Hepatocyte (in vitro differentiated cells): ENCODE measurements at regions not wholly inside any gene's neighbourhood (a gene's known extent, or its start where the extent isn't known, plus 50 kb on each side); places are given as distances from the start of the nearest gene placed in this dataset.

Experiments used
- DNase-seq: peaks from one replicate; pipeline ENCODE4 v3.0.0-alpha.2; 2016; ENCODE audit warnings: low spot score
- H2AFZ ChIP-seq: fragments of 200-600 bp; sonication (generic); 2 replicates; pipeline ENCODE4 v1.6.0; 2016; ENCODE audit warnings: antibody characterized with exemption, mild to moderate bottlenecking
- H3K27ac ChIP-seq: fragments of 200-600 bp; sonication (generic); 2 replicates; pipeline ENCODE4 v1.5.1; 2016; ENCODE audit warnings: mild to moderate bottlenecking
- H3K27me3 ChIP-seq: fragments of 200-600 bp; sonication (generic); 2 replicates; pipeline ENCODE4 v1.6.1; 2016
- H3K36me3 ChIP-seq: fragments of 200-600 bp; sonication (generic); replicated peaks from 2 replicates; pipeline ENCODE4 v1.5.1; 2016; ENCODE audit warnings: low read depth; ENCODE audit not compliant: insufficient read depth
- H3K4me1 ChIP-seq: fragments of 200-600 bp; sonication (generic); 2 replicates; pipeline ENCODE4 v1.5.1; 2016; ENCODE audit warnings: mild to moderate bottlenecking, moderate library complexity; ENCODE audit not compliant: insufficient read depth
- H3K4me2 ChIP-seq: fragments of 200-600 bp; sonication (generic); 2 replicates; pipeline ENCODE4 v1.6.0; 2016
- H3K4me3 ChIP-seq: fragments of 200-600 bp; sonication (generic); 2 replicates; pipeline ENCODE4 v1.5.1; 2016; ENCODE audit warnings: mild to moderate bottlenecking
- H3K79me2 ChIP-seq: fragments of 200-600 bp; sonication (generic); 2 replicates; pipeline ENCODE4 v1.6.0; 2017; ENCODE audit warnings: mild to moderate bottlenecking
- H3K9me2 ChIP-seq: fragments of 200-600 bp; sonication (generic); replicated peaks from 2 replicates; pipeline ENCODE4 v1.6.0; 2017; ENCODE audit warnings: mild to moderate bottlenecking; ENCODE audit not compliant: insufficient read depth
- H3K9me3 ChIP-seq: fragments of 200-600 bp; sonication (generic); 2 replicates; pipeline ENCODE4 v1.5.1; 2016; ENCODE audit warnings: low read depth, mild to moderate bottlenecking
- H4K20me1 ChIP-seq: fragments of 200-600 bp; sonication (generic); 2 replicates; pipeline ENCODE4 v1.6.0; 2016; ENCODE audit warnings: mild to moderate bottlenecking; ENCODE audit not compliant: insufficient read depth, poor library complexity, severe bottlenecking
- CTCF ChIP-seq: fragments of 200-600 bp; sonication (generic); IDR thresholded peaks from 2 replicates; pipeline ENCODE4 v1.5.1; 2016; ENCODE audit warnings: antibody characterized with exemption, mild to moderate bottlenecking; ENCODE audit not compliant: poor library complexity
- EZH2 ChIP-seq: fragments of 200-600 bp; sonication (generic); IDR thresholded peaks from 2 replicates; pipeline ENCODE4 v1.6.1; 2016; ENCODE audit warnings: antibody characterized with exemption, mild to moderate bottlenecking, borderline replicate concordance
- EZH2phosphoT487 ChIP-seq: fragments of 200-600 bp; sonication (generic); IDR thresholded peaks from one replicate; pipeline ENCODE4 v1.6.1; 2018; ENCODE audit warnings: antibody characterized with exemption, mild to moderate bottlenecking, low read depth, moderate library complexity; ENCODE audit not compliant: unreplicated experiment, severe bottlenecking
- WGBS: methylation state at CpG from one replicate; pipeline ENCODE4 v1.1.6; 2016; ENCODE audit warnings: low lambda C conversion rate; ENCODE audit errors: missing lambda C conversion rate; 5-methylcytosine and 5-hydroxymethylcytosine counted together

- H2AFZ ChIP-seq, result no peak overlapping the region
- no peaks in the 10 kb centered on the region for H3K9me3 ChIP-seq
- no peaks in the 10 kb centered on the region for H3K36me3 ChIP-seq
- H3K9me2 ChIP-seq, result no peaks in the 10 kb centered on the region
- H3K79me2 ChIP-seq, result no peaks in the 10 kb centered on the region
- DNase-seq, result no peak
- H3K27me3 ChIP-seq, result no peaks in the 10 kb centered on the region
- H3K4me1 ChIP-seq, result no peaks in the 10 kb centered on the region
- WGBS, result 95% methylated on average over 1 of the region's 1 CpG
- no peak overlapping the region for H3K27ac ChIP-seq
- TF ChIP-seq EZH2 (no peak), CTCF (no peak), EZH2phosphoT487 (no peak)
- H3K4me2 ChIP-seq, result no peak overlapping the region
- H3K4me3 ChIP-seq, result no peak overlapping the region
- no peaks in the 10 kb centered on the region for H4K20me1 ChIP-seq
Observed at GRCh38 chr18:56273541-56274219, 364.7 kb downstream of the TXNL1 start.

GRCh38 chr18:56270671-56271250 is 367.6 kb downstream of the TXNL1 start:
- Histone ChIP-seq H3K4me1 (no peaks in the 10 kb centered on the region), H3K4me3 (no peak overlapping the region), H3K79me2 (no peaks in the 10 kb centered on the region), H2AFZ (no peak overlapping the region), H3K4me2 (no peak overlapping the region), H3K9me3 (no peaks in the 10 kb centered on the region), H3K9me2 (no peaks in the 10 kb centered on the region), H3K27me3 (no peaks in the 10 kb centered on the region), H3K36me3 (no peaks in the 10 kb centered on the region), H4K20me1 (no peaks in the 10 kb centered on the region), H3K27ac (no peak overlapping the region)
- 100% methylated on average over 1 of the region's 1 CpG for WGBS
- TF ChIP-seq EZH2phosphoT487 (no peak), CTCF (no peak), EZH2 (no peak)
- DNase-seq, result no peak

DNA sequence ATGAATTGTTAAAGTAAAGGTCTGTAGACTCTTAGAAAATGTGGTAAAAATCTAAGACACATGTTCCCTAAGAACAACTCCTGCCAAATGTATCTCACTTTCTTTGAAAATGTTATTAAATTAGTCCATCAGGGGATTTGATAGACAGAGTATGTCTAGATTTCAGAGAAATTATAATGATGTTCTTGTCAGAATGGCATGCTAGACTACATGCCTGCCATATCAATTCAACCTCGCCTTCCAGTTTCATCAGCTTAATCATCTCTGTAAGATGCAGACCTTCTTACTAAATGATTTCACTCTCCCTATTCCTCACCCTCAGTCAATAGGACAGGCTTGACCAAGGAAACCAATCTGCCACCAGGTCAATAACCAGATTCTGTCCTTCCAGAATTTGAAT is 368.4 kb downstream of the TXNL1 start:
- H4K20me1 ChIP-seq, result no peaks in the 10 kb centered on the region
- H3K27ac ChIP-seq, result no peak overlapping the region
- H3K4me1 ChIP-seq, result no peaks in the 10 kb centered on the region
- no peak overlapping the region for H3K4me3 ChIP-seq
- TF ChIP-seq EZH2, result no peak
- TF ChIP-seq CTCF, result no peak
- no peak for TF ChIP-seq EZH2phosphoT487
- WGBS, result 100% methylated on average over 1 of the region's 1 CpG
- H2AFZ ChIP-seq, result no peak overlapping the region
- no peaks in the 10 kb centered on the region for H3K36me3 ChIP-seq
- H3K9me2 ChIP-seq, result no peaks in the 10 kb centered on the region
- H3K4me2 ChIP-seq, result no peak overlapping the region
- no peaks in the 10 kb centered on the region for H3K27me3 ChIP-seq
- no peak for DNase-seq
- no peaks in the 10 kb centered on the region for H3K9me3 ChIP-seq
- H3K79me2 ChIP-seq, result no peaks in the 10 kb centered on the region
